ENCODE measurements at regions not wholly inside any gene's neighbourhood (a gene's known extent, or its start where the extent isn't known, plus 50 kb on each side); places are given as distances from the start of the nearest gene placed in this dataset.

- Histone ChIP-seq H3K4me3 (ENCODE audit: low read depth, low read length) (no peak overlapping the region), H3K36me3 (ENCODE audit: control insufficient read depth, insufficient read depth, low read length) (no peaks in the 10 kb centered on the region), H3K27me3 (ENCODE audit: control insufficient read depth, insufficient read depth, low read length) (no peaks in the 10 kb centered on the region)
- FAIRE-seq: no peak
- DNase-seq (ENCODE audit: low read depth): no peak
- no peak for TF ChIP-seq CTCF (IDR thresholded peaks at IDR 0.05; ENCODE audit: insufficient read depth, low read length, severe bottlenecking)
These were observed 246.7 kb downstream of the TTLL2 start for GRCh38 chr6:167571550-167571949.

GRCh38 chr6:167572106-167572505, 247.2 kb downstream of the TTLL2 start:
- DNase-seq (ENCODE audit: low read depth) (no peak), FAIRE-seq (no peak)
- no peak for TF ChIP-seq CTCF (IDR thresholded peaks at IDR 0.05; ENCODE audit: insufficient read depth, low read length, severe bottlenecking)
- H3K4me3 ChIP-seq (ENCODE audit: low read depth, low read length): no peak overlapping the region
- no peaks in the 10 kb centered on the region for H3K36me3 ChIP-seq (ENCODE audit: control insufficient read depth, insufficient read depth, low read length)
- no peaks in the 10 kb centered on the region for H3K27me3 ChIP-seq (ENCODE audit: control insufficient read depth, insufficient read depth, low read length)

GRCh38 chr6:167572841-167573271, 248.0 kb downstream of the TTLL2 start:
- Histone ChIP-seq H3K27me3 (ENCODE audit: control insufficient read depth, insufficient read depth, low read length) (no peaks in the 10 kb centered on the region), H3K36me3 (ENCODE audit: control insufficient read depth, insufficient read depth, low read length) (no peaks in the 10 kb centered on the region), H3K4me3 (ENCODE audit: low read depth, low read length) (no peak overlapping the region)
- FAIRE-seq (no peak), DNase-seq (ENCODE audit: low read depth) (no peak)
- no peak for TF ChIP-seq CTCF (IDR thresholded peaks at IDR 0.05; ENCODE audit: insufficient read depth, low read length, severe bottlenecking)

- TF ChIP-seq CTCF (IDR thresholded peaks at IDR 0.05; ENCODE audit: insufficient read depth, low read length, severe bottlenecking): no peak
- no peak for DNase-seq (ENCODE audit: low read depth)
- Histone ChIP-seq H3K4me3 (ENCODE audit: low read depth, low read length) (no peak overlapping the region), H3K36me3 (ENCODE audit: control insufficient read depth, insufficient read depth, low read length) (no peaks in the 10 kb centered on the region), H3K27me3 (ENCODE audit: control insufficient read depth, insufficient read depth, low read length) (no peaks in the 10 kb centered on the region)
- no peak for FAIRE-seq
These were observed 248.8 kb downstream of the TTLL2 start for GRCh38 chr6:167573461-167574215.

GRCh38 chr6:167574431-167575151, 249.7 kb downstream of the TTLL2 start:
- Histone ChIP-seq H3K36me3 (ENCODE audit: control insufficient read depth, insufficient read depth, low read length) (no peaks in the 10 kb centered on the region), H3K4me3 (ENCODE audit: low read depth, low read length) (no peak overlapping the region), H3K27me3 (ENCODE audit: control insufficient read depth, insufficient read depth, low read length) (no peaks in the 10 kb centered on the region)
- TF ChIP-seq CTCF (IDR thresholded peaks at IDR 0.05; ENCODE audit: insufficient read depth, low read length, severe bottlenecking): no peak
- DNase-seq (ENCODE audit: low read depth) (no peak), FAIRE-seq (no peak)

All from bronchial epithelial cell (primary cell).